B cell (primary cell): ENCODE measurements at regions not wholly inside any gene's neighbourhood (a gene's known extent, or its start where the extent isn't known, plus 50 kb on each side); places are given as distances from the start of the nearest gene placed in this dataset.

Experiments
- EZH2 ChIP-seq: IDR thresholded peaks from 2 replicates; pipeline ENCODE4 v1.6.1; 2012; ENCODE audit warnings: borderline replicate concordance, low read depth, mild to moderate bottlenecking, moderate library complexity, low read length; ENCODE audit not compliant: insufficient read depth, poor library complexity, severe bottlenecking
- TF ChIP-seq, protein P1 (sequence below): fragments of 200-600 bp; IDR thresholded peaks from one replicate; pipeline ENCODE4 v1.8.0; 2022; ENCODE audit warnings: antibody characterized with exemption, mild to moderate bottlenecking

DNA sequence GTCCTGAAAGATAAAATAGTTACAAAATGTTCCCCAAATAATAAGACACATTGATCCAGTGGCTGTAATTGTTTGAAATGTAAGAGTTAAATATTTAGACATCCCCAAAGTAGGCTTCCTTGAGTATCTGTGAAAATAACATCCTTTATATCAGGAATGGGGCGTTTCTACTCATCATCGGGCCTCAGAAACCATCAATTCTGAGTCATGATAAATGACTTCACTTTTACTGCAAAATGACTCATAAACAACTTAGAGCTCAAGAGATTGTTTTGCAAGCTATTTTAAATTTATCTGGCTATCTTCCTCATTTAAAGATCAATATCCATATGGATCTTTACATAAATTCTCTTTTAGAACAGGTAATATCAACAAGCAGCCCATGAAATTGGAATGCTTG lies 369.4 kb upstream of the CNKSR2 start:
- TF ChIP-seq, protein P1, sequence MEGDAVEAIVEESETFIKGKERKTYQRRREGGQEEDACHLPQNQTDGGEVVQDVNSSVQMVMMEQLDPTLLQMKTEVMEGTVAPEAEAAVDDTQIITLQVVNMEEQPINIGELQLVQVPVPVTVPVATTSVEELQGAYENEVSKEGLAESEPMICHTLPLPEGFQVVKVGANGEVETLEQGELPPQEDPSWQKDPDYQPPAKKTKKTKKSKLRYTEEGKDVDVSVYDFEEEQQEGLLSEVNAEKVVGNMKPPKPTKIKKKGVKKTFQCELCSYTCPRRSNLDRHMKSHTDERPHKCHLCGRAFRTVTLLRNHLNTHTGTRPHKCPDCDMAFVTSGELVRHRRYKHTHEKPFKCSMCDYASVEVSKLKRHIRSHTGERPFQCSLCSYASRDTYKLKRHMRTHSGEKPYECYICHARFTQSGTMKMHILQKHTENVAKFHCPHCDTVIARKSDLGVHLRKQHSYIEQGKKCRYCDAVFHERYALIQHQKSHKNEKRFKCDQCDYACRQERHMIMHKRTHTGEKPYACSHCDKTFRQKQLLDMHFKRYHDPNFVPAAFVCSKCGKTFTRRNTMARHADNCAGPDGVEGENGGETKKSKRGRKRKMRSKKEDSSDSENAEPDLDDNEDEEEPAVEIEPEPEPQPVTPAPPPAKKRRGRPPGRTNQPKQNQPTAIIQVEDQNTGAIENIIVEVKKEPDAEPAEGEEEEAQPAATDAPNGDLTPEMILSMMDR = no peak
- no peak for TF ChIP-seq EZH2
